Loucy (cell line): ENCODE measurements at regions not wholly inside any gene's neighbourhood (a gene's known extent, or its start where the extent isn't known, plus 50 kb on each side); places are given as distances from the start of the nearest gene placed in this dataset.

Experiments
- EZH2phosphoT487 ChIP-seq: fragments of 200-600 bp; IDR thresholded peaks from 2 replicates; pipeline ENCODE4 v1.6.1; 2018; ENCODE audit warnings: antibody characterized with exemption, mild to moderate bottlenecking, moderate library complexity, borderline replicate concordance
- TF ChIP-seq, protein P1 (sequence below): fragments of 200-600 bp; sonication (generic); conservative IDR thresholded peaks from 2 replicates; pipeline ENCODE4 v1.5.1; 2014; ENCODE audit warnings: mild to moderate bottlenecking, antibody characterized with exemption, low read length

GRCh38 chr18:67362906-67363305 lies 153.6 kb downstream of the DSEL start:
- TF ChIP-seq EZH2phosphoT487: peak; percentile 24; the same call in 1 of the 2 replicates
- TF ChIP-seq, protein P1, sequence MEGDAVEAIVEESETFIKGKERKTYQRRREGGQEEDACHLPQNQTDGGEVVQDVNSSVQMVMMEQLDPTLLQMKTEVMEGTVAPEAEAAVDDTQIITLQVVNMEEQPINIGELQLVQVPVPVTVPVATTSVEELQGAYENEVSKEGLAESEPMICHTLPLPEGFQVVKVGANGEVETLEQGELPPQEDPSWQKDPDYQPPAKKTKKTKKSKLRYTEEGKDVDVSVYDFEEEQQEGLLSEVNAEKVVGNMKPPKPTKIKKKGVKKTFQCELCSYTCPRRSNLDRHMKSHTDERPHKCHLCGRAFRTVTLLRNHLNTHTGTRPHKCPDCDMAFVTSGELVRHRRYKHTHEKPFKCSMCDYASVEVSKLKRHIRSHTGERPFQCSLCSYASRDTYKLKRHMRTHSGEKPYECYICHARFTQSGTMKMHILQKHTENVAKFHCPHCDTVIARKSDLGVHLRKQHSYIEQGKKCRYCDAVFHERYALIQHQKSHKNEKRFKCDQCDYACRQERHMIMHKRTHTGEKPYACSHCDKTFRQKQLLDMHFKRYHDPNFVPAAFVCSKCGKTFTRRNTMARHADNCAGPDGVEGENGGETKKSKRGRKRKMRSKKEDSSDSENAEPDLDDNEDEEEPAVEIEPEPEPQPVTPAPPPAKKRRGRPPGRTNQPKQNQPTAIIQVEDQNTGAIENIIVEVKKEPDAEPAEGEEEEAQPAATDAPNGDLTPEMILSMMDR: no peak
